GM10266 (cell line): ENCODE measurements at regions not wholly inside any gene's neighbourhood (a gene's known extent, or its start where the extent isn't known, plus 50 kb on each side); places are given as distances from the start of the nearest gene placed in this dataset.

Experiments
- DNase-seq: peaks from one replicate; pipeline ENCODE4 v3.0.0; 2012; ENCODE audit errors: extremely low spot score
- TF ChIP-seq, protein P1 (sequence below): IDR thresholded peaks from 2 replicates; pipeline ENCODE4 v1.5.1; 2012; ENCODE audit warnings: mild to moderate bottlenecking, low read depth; ENCODE audit not compliant: control insufficient read depth, insufficient read depth; ENCODE audit errors: missing control alignments

DNA sequence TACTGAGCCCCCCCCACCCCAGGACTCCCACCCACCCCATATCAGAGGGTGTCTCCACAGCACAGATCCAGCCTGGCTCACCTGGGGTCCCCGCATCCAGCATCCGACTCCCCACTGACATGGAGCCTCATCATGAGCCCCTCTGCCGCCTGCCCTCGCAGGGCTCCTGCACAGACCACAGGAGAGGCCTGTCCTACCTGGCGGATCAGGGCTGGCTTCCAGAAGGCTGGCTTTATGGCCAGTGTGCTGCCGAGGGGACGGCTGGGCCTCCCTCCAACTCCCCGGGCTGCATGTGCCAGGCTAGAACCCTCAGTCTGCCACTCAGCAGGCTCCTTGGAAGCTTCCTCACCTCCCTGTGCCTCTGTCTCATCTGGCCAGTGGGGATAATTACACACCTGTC, 119.0 kb downstream of the RFLNA start:
- TF ChIP-seq, protein P1, sequence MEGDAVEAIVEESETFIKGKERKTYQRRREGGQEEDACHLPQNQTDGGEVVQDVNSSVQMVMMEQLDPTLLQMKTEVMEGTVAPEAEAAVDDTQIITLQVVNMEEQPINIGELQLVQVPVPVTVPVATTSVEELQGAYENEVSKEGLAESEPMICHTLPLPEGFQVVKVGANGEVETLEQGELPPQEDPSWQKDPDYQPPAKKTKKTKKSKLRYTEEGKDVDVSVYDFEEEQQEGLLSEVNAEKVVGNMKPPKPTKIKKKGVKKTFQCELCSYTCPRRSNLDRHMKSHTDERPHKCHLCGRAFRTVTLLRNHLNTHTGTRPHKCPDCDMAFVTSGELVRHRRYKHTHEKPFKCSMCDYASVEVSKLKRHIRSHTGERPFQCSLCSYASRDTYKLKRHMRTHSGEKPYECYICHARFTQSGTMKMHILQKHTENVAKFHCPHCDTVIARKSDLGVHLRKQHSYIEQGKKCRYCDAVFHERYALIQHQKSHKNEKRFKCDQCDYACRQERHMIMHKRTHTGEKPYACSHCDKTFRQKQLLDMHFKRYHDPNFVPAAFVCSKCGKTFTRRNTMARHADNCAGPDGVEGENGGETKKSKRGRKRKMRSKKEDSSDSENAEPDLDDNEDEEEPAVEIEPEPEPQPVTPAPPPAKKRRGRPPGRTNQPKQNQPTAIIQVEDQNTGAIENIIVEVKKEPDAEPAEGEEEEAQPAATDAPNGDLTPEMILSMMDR: no peak
- no peak for DNase-seq

DNA sequence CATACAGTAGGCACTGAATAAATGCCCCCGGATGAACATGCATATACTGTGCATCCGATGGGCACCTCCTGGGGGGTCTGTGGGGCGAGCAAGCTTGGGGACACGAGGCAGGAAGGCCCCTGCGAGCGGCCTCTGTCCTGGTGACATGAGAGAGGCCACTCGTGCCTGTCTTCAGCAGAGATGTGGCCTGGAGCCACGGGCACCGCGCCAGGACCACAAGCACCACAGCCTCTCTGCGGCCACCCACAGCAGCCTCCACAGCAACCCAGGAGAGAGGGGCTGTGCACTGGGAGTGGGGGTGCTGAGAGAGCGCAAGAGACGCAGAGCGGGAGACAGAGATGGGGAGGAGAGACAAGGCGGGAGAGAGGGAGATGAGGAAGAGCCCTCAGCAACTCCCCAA, 118.5 kb downstream of the RFLNA start:
- DNase-seq: no peak
- TF ChIP-seq, protein P1: no peak

DNA sequence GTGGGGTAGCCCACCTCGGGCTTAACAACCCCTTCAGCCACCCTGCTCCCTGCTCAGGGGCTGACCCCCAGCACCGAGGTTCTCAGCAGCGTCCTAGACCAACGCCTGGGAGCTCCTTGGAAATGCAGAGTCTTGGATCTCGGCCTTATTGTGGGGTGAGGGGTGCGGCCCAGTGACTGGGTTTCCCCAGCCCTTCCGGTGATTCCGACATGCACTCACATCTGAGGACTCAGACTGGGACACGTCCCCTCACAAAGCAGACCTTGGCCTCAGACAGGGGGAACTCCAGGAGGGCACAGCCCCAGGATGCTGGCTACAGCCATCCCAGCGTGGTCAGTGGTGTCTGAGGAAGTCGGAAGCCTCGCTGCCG, 117.7 kb downstream of the RFLNA start:
- TF ChIP-seq, protein P1: no peak
- DNase-seq: no peak

DNA sequence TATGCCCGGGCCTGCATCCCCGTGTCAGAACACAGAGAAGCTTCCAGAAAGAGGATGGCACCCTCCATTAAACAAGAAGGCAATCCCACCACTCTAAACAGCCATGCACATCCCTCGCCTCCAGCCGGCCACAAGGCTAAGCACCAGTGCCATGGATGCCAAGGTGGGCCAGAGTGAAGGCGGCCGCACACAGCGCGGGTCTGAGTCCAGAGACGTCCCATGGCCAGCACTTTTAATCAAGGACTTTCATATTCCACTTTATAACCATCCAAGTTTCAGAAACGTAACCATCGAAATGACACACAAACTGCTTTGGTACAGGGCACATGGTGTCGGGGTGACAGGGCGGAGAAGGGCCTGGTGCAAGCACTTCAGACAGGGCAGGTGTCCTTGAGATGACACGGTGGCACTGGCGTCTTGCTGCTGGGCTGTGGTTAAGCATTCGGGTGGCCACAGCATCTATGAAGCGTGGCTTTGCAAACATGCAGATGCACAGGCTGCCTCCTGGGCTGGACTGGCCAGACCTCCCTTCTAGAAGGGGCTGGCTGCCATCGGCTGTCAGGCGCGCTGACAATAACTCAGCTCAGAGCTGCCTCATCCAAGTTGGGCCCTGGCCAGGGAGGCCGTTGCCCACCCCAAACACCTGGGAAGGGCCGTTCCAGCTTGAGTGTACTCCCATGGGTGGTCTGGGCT, 117.2 kb downstream of the RFLNA start:
- TF ChIP-seq, protein P1: no peak
- DNase-seq: no peak

DNA sequence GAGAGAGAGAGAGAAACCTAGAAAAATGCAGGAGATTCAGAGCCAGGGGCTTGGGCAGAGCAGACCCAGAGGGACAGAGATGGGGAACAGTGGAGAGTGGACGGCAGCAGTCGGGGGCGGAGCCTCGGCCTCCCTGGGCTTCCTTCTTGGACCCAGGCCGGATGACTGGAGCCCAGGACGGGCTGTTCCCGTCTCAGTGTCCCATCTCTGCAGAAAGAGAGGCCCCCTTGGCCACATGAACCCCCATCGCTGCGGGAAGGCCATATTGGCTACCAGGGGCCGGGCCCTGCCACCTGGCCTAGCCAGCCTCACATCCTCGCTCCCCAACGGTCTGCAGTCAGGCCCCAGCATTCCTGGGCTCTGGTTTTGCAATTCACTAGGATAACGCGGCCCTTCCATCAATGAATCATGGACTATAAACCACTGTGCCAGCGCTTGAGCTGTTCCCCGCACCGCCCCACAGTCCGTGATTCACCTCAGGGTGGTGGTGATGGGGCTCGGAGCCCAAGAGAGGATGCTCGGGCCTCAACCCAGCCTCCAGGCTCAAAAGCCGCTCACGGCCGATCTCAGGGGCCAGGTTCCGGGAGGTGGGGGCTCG, 116.5 kb downstream of the RFLNA start:
- no peak for DNase-seq
- TF ChIP-seq, protein P1: no peak

DNA sequence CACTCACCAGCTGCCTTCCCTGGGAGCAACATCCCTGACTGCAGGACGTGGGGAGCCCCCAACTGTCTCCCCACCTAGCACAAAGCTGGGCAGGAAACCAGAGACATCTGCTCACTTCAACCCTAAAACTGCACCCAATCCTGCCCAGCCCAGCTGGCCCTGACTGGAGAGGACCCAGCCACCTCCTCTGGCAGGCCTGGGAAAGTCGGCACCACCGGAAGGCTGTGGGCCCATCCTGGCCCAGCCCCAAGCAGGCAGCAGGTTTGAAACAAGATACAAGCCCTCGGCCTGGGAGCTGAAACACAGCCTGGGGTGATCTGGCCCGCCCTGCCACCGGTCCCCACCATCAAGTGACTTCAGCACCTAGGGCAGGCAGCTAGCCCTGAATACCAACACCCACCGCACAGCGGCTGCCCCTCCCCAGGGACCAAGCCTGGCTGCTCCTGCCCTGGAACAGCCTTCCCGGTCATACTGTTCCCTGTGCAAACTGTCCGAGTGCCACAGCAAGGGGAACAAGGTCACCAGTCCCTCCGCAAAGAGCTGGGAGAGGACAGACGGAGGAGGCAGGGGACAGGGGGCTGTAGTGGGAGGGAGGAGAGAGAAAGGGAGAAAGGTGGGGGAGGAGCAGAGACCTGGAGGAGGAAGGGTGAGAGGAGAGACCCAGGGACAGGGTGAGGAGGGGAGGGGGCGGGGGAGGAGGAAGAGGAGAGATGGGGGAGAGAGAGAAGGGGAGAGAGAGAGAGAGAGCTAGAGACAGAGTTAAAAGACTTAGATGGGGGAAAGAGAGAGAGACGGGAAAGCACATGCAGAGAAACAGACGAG, 115.7 kb downstream of the RFLNA start:
- no peak for DNase-seq
- TF ChIP-seq, protein P1: no peak
